Psoas muscle (tissue), 7 donors: ENCODE measurements at regions not wholly inside any gene's neighbourhood (a gene's known extent, or its start where the extent isn't known, plus 50 kb on each side); places are given as distances from the start of the nearest gene placed in this dataset.
"Not testable (repeated sequence)": the region's sequence is repeated elsewhere in the genome, so short reads cannot be mapped to it uniquely, and the experiment has no call there.

ENCODE experiments used
- ATAC-seq, 4 donors: fragments of 200-7000 bp; cut with Tn5 transposase; one replicate each; pipeline ENCODE4 v1.9.1; 2020; ENCODE audit warnings: moderate library complexity in 3 of 4, mild to moderate bottlenecking in 2 of 4
- DNase-seq, 2 donors: peaks; one replicate each; pipeline ENCODE4 v3.0.0-alpha.2; 2020
- H3K27ac ChIP-seq: fragments of 200-600 bp; one replicate; pipeline ENCODE4 v1.8.0; 2022
- H3K27me3 ChIP-seq, 3 donors: fragments of 200-600 bp in 1 of 3; one replicate each; pipeline versions ENCODE4 v1.6.1 to v1.8.0; 2013 to 2022; ENCODE audit warnings: low read length in 2 of 3, mild to moderate bottlenecking in 2 of 3, moderate library complexity in 1 of 3; ENCODE audit not compliant: insufficient read depth in 3 of 3
- H3K36me3 ChIP-seq, 2 donors: fragments of 200-600 bp in 1 of 2; one replicate each; pipeline versions ENCODE4 v1.6.1 to v1.8.0; 2013 to 2022; ENCODE audit warnings: low read depth in 1 of 2, mild to moderate bottlenecking in 1 of 2, moderate library complexity in 1 of 2; ENCODE audit not compliant: insufficient read depth in 1 of 2
- H3K4me1 ChIP-seq: fragments of 200-600 bp; one replicate; pipeline ENCODE4 v1.8.0; 2022
- H3K4me3 ChIP-seq: fragments of 200-600 bp; one replicate; pipeline ENCODE4 v1.8.0; 2022; ENCODE audit warnings: mild to moderate bottlenecking
- H3K9me3 ChIP-seq: fragments of 200-600 bp; one replicate; pipeline ENCODE4 v1.8.0; 2022
- WGBS, 3 donors: extraction: QIAGEN DNeasy Blood & Tissue Kit; methylation state at CpG; one replicate each; pipeline versions ENCODE4 v1.1.6 to v1.1.7; 2013; 5-methylcytosine and 5-hydroxymethylcytosine counted together
- intact Hi-C, 2 donors: fragments of 100-400 bp; cut with DNase I; formaldehyde crosslinking; loops; one replicate each; pipeline versions ENCODE4 v1.11.0 to v1.14.2; 2022
- donor health status: healthy with polysubstance abuse.
- donor health status: DM: no; HTN: no; CAD: no; lungs with moderate emphysema.
- donor health status: Bipolar disorder and iron deficiency.
- donor health status: healthy.
- donor health status: DM: yes; HTN: yes; CAD: no.
- donor health status: DM: no; HTN: no; CAD: no.
- donor health status: DM: yes; HTN: yes; CAD: no.

DNA sequence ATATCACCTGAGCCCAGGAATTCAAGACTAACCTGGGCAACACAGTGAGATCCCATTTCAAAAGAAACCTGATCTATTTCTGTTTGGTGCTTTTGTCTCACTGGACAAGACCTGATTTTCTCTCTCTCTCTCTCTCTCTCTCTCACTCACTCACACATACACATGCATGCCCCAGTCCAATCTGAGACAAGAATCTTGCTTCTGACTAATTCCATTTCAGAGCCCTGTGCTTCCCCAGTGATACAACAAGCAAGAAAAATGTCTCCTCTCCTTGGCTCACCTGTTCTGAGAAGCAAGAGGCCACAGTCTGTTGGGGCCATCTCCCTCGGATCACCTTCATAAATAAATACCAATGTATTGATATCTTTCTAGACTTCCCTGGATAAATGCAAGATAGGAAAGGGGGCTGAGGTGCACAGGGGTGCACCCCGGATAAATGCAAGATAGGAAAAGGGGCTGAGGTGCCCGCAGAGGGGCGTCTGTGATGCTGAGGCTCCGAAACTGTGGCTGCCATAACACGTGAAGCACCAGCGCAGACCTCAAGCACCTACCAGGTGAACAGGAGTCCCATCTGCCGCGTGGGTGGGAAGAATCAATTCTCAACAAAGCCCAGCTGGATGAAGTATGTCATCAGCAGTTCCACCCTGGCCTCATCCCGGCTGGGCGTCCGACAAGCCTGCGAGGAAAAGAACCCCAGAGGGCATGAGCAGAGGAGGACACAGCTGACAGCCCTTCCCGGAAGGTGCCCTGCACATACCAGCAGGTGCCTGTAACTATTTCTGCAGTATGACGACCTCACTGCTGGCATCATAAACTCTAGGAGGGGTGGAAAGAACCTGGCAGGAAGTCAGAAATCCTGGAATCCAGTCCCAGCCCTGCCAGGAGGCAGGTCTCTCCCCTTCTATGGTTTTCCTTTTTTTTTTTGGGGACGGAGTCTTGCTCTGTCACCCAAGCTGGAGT, 280.0 kb downstream of the GOLGA6L6 start:
- peak in 1 of 2 donors; percentile 34 for DNase-seq
- H3K4me3 ChIP-seq, H3K27me3 ChIP-seq, H3K27ac ChIP-seq, intact Hi-C loops, H3K4me1 ChIP-seq, H3K36me3 ChIP-seq, H3K9me3 ChIP-seq: not testable (repeated sequence)
- WGBS, 3 donors = 70 to 77% (median 76%) methylated on average over 16 of the region's 16 CpGs
- peak in 3 of 4 donors; percentile 29 to 78 (median 53) for ATAC-seq

DNA sequence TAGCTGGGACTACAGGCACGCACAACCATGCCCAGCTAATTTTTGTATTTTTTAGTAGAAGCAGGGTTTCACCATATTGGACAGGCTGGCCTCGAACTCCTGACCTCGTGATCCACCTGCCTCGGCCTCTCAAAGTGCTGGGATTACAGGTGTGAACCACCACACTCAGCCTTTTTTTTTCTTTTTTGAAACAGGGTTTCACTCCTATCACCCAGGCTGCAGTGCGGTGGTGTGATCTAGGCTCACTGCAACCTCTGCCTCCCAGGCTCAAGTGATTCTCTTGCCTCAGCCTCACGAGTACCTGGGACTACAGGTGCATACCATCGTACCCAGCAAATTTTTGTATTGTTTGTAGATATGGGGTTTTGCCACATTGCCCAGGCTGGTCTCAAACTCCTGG, 280.9 kb downstream of the GOLGA6L6 start:
- DNase-seq, ATAC-seq: not testable (repeated sequence)
- 69 to 73% (median 69%) methylated on average over 7 of the region's 7 CpGs for WGBS, 3 donors

DNA sequence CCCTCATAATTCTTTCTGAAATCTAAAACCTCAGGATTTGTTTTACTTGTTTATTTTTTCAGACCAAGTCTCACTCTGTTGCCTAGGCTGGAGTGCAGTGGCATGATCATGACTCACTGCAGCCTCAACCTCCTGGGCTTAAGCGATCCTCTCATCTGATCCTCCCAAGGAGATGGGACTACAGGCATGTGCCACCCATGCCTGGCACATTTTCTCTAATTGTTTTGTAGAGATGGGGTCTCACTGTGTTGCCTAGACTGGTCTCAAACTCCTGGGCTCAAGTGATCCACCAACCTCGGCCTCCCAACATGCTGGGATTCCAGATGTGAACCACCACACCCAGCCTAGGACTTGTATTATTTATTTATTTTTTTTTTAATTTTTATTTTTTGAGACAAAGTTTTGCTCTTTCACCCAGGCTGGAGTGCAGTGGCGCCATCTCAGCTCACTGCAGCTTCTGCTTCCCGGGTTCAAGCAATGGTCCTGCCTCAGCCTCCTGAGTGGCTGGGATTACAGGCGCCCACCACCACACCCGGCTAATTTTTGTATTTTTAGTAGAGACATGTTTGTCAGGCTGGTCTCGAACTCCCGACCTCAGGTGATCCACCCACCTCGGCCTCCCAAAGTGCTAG, 281.9 kb downstream of the GOLGA6L6 start:
- intact Hi-C loops, H3K4me3 ChIP-seq, H3K36me3 ChIP-seq, H3K27ac ChIP-seq, ATAC-seq, H3K27me3 ChIP-seq, H3K4me1 ChIP-seq, H3K9me3 ChIP-seq: not testable (repeated sequence)
- WGBS, 3 donors = 77 to 83% (median 78%) methylated on average over 9 of the region's 9 CpGs
- peak in 1 of 2 donors; percentile 25 for DNase-seq

More for the DNA sequence above, 280.9 kb downstream of the GOLGA6L6 start:
- H3K4me1 ChIP-seq, H3K4me3 ChIP-seq, H3K27ac ChIP-seq, intact Hi-C loops, H3K36me3 ChIP-seq, H3K27me3 ChIP-seq, H3K9me3 ChIP-seq: not testable (repeated sequence)

DNA sequence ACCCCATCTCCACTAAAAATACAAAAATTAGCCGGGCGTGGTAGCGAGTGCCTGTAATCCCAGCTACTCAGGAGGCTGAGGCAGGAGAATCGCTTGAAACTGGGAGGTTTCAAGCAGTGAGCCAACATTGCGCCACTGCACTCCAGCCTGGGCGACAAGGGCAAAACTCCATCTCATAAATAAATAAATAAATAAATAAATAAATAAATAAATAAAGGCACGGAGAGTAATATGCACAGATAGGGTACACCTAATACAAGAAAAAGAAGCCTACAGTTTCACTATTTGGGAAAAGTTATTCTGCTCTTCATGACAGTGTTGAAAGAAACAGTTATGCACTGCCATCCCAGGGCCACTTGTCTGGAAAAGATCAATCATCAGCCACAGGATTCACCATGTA, 285.2 kb downstream of the GOLGA6L6 start:
- 85 to 91% (median 89%) methylated on average over 7 of the region's 7 CpGs for WGBS, 3 donors
- H3K9me3 ChIP-seq, H3K4me1 ChIP-seq, H3K27ac ChIP-seq, H3K27me3 ChIP-seq, ATAC-seq, H3K4me3 ChIP-seq, DNase-seq, H3K36me3 ChIP-seq, intact Hi-C loops: not testable (repeated sequence)

DNA sequence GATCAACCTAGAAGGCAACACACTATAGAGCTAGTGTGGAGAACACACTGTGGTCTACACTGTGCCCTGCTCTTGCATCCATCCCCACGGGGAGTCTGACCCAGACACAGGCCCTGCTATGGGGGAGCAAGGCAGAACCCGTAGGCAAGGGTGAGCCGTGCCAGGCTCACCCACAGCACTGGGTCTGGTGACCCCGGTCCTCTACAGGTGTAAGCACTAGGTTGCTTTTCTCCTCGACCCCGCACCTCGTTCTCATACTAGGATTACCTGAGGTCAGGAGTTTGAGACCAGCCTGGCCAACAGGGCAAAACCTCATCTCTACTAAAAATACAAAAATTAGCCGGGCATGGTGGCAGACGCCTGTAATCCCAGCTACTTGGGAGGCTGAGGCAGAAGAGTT, 286.0 kb downstream of the GOLGA6L6 start:
- H3K9me3 ChIP-seq, H3K4me3 ChIP-seq, H3K27ac ChIP-seq, intact Hi-C loops, ATAC-seq, H3K27me3 ChIP-seq, H3K36me3 ChIP-seq, DNase-seq, H3K4me1 ChIP-seq: not testable (repeated sequence)
- WGBS, 3 donors = 67 to 74% (median 68%) methylated on average over 9 of the region's 9 CpGs

DNA sequence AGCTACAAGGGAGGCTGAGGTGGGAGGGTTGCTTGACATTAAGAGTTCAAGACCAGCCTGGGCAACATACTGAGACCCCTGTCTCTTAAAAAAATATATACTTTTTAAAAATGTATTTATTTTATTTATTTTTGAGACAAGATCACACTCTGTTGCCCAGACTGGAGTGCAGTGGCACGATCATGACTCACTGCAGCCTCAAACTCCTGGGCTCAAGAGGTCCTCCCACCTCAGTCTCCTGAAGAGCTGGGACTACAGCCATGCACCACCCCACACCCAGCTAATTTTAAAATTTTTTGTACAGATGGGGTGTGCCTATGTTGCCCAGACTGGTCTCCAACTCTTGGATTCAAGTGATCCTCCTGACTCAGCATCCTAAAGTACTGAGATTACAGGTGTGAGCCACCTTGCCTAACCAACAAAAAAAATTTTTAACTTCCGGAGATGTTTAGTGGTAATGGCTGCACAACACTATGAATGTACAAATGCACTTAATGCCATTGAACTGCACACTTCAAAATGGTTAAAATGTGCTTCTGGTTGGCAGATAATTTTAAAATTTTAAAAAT, 288.5 kb downstream of the GOLGA6L6 start:
- H3K27me3 ChIP-seq, ATAC-seq, H3K4me3 ChIP-seq, H3K27ac ChIP-seq, H3K36me3 ChIP-seq, DNase-seq, H3K4me1 ChIP-seq, H3K9me3 ChIP-seq, intact Hi-C loops: not testable (repeated sequence)
- 25 to 38% (median 38%) methylated on average over 2 of the region's 2 CpGs for WGBS, 3 donors

DNA sequence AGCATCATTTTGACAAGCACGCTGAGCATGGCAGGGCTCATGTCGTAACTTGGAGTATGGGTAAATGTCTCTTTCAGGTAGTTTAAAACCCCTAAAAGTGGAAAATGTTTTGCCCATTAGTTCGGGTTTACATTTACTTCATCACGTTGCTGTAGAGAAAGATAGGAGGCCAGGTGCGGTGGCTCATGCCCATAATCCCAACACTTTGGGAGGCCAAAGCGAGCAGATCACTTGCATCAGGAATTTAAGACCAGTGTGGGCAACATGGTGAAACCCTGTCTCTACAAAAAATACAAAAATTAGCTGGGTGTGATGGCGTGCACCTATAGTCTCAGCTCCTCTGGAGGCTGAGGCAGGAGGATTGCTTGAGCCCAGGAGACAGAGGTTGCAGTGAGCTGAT, 289.6 kb downstream of the GOLGA6L6 start:
- H3K4me1 ChIP-seq, H3K36me3 ChIP-seq, H3K27me3 ChIP-seq, DNase-seq, ATAC-seq, H3K9me3 ChIP-seq, H3K4me3 ChIP-seq, H3K27ac ChIP-seq, intact Hi-C loops: not testable (repeated sequence)
- 71 to 72% (median 71%) methylated on average over 7 of the region's 7 CpGs for WGBS, 3 donors

DNA sequence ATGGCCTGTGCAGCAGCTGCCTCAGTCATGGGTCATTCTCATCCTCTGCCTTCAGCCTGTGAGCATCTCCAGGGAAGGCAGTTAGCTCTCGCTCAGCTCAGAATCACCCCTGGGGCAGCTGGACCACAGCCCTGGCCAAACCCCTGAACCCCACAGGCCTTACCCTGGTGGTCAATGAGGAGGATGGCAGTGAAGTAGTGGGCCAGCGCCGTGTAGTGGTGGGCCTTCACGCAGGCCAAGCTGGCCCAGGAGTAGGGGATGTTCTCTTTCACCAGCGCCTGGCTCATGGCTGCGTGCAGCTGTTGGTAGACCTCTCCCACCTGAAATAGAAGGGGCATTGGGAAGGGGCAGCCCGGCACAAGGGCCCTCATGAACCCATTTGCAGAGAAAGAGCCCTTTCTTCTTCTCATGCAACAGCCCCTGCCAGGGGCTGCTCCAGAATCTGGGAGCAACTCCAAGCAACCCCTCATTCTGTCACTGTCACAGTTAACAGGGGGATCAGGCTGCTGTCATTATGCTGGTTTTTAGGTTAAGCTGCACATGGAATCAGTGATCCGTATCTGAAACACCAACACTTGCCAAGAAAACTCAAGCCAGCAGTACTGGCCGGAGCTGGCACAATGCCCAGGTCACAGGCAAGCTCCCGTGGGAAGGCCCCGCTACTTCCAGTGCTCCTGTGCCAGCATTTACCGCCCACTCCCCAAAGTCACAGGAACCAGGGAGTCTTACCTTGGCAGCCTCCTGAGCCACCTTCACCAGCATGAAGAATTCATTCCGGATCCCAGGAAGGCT, 290.2 kb downstream of the GOLGA6L6 start:
- intact Hi-C loops, ATAC-seq, H3K9me3 ChIP-seq, H3K4me1 ChIP-seq, H3K27ac ChIP-seq, H3K27me3 ChIP-seq, H3K36me3 ChIP-seq, H3K4me3 ChIP-seq: not testable (repeated sequence)
- 66 to 73% (median 68%) methylated on average over 13 of the region's 13 CpGs for WGBS, 3 donors
- DNase-seq = peak in 1 of 2 donors; percentile 54

DNA sequence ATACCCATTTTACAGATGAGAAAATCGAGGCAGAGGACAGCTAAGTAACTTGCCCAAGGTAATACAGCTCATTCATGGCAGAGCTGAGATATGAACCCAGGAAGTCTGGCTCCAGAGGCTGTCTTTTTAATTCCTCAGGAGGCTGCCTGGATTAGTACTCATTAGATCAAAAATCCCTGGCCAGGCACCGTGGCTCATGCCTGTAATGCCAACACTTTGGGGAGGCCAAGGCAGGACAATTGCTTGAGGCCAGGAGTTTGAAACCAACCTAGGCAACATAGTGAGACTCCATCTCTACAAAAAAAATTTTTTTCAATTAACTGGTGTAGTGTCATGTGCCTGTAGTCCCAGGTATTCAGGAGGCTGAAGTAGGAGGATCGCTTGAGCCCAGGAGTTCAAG, 291.4 kb downstream of the GOLGA6L6 start:
- H3K27ac ChIP-seq, H3K27me3 ChIP-seq, H3K4me3 ChIP-seq, intact Hi-C loops, ATAC-seq, H3K36me3 ChIP-seq, H3K4me1 ChIP-seq, H3K9me3 ChIP-seq: not testable (repeated sequence)
- peak in 1 of 2 donors; percentile 48 for DNase-seq
- 40 to 57% (median 42%) methylated on average over 3 of the region's 3 CpGs for WGBS, 3 donors

DNA sequence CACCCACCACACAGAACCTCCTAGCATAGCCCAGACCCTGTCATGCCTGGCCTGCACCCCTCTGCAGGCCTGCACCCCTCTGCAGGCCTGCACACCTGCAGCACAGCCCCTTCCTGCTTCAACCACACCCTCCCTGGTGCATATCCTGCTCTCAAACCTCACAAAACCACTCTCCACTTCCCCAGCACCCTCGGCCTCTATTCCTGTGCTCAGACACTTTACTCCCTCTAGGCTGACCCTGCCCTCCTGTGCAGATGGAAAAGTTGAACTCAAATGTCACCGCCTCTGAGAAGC, 292.0 kb downstream of the GOLGA6L6 start:
- H3K4me1 ChIP-seq, H3K36me3 ChIP-seq, H3K27me3 ChIP-seq, intact Hi-C loops, H3K9me3 ChIP-seq, H3K4me3 ChIP-seq, ATAC-seq, H3K27ac ChIP-seq: not testable (repeated sequence)
- DNase-seq = peak in 1 of 2 donors; percentile 34
- WGBS, 3 donors = 67 to 77% (median 67%) methylated on average over 2 of the region's 2 CpGs

DNA sequence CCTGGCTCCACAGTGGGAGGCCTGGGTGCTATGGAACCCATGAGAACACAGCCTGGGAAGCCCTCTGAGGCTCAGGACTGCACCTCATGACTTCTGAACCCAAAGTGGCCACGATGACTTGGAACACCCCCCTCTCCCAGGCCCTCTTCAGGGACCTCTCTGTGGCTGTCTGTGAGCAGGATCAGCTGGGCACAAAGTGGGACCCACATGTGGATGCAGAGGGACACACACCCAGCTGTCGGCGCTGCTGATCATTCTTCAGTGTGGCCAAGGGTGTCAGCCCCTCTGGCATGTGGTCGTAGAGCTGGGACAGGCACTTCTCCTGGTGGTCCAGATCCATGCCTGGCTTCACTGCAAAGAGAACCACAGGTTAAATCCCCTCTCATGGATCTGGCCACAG, 293.2 kb downstream of the GOLGA6L6 start:
- not testable (repeated sequence) for H3K36me3 ChIP-seq, H3K27ac ChIP-seq, H3K9me3 ChIP-seq

More for the DNA sequence above, 293.2 kb downstream of the GOLGA6L6 start:
- H3K27me3 ChIP-seq, H3K4me1 ChIP-seq, ATAC-seq, H3K4me3 ChIP-seq, intact Hi-C loops: not testable (repeated sequence)
- peak in 1 of 2 donors; percentile 52 for DNase-seq
- 79 to 90% (median 80%) methylated on average over 4 of the region's 4 CpGs for WGBS, 3 donors
